ENCODE measurements at regions not wholly inside any gene's neighbourhood (a gene's known extent, or its start where the extent isn't known, plus 50 kb on each side); places are given as distances from the start of the nearest gene placed in this dataset.

GRCh38 chr2:55973673-55974072, 50.1 kb upstream of the EFEMP1 start:
- no peak for TF ChIP-seq CTCF (IDR thresholded peaks at IDR 0.05)
- H3K9me3 Mint-ChIP-seq (ENCODE audit: unreplicated experiment), result no peaks in the 10 kb centered on the region
- no peak for DNase-seq (ENCODE audit: extremely low spot score, unreplicated experiment)
- H3K36me3 Mint-ChIP-seq (ENCODE audit: unreplicated experiment), result no peaks in the 10 kb centered on the region
- H3K4me1 Mint-ChIP-seq (ENCODE audit: unreplicated experiment), result peaks cover 2% of the 10 kb centered on the region
- H3K4me3 Mint-ChIP-seq (ENCODE audit: unreplicated experiment), result no peak overlapping the region
- H3K27ac Mint-ChIP-seq (ENCODE audit: unreplicated experiment), result no peak overlapping the region
- peaks cover 22% of the 10 kb centered on the region for H3K27me3 Mint-ChIP-seq (ENCODE audit: unreplicated experiment)

GRCh38 chr2:55976681-55977080, 53.1 kb upstream of the EFEMP1 start:
- no peak for TF ChIP-seq CTCF (IDR thresholded peaks at IDR 0.05)
- H3K4me1 Mint-ChIP-seq (ENCODE audit: unreplicated experiment), result no peaks in the 10 kb centered on the region
- H3K4me3 Mint-ChIP-seq (ENCODE audit: unreplicated experiment), result no peak overlapping the region
- no peak for DNase-seq (ENCODE audit: extremely low spot score, unreplicated experiment)
- H3K9me3 Mint-ChIP-seq (ENCODE audit: unreplicated experiment), result no peaks in the 10 kb centered on the region
- H3K27me3 Mint-ChIP-seq (ENCODE audit: unreplicated experiment), result peaks cover 17% of the 10 kb centered on the region
- no peak overlapping the region for H3K27ac Mint-ChIP-seq (ENCODE audit: unreplicated experiment)
- H3K36me3 Mint-ChIP-seq (ENCODE audit: unreplicated experiment), result no peaks in the 10 kb centered on the region

GRCh38 chr2:55985406-55985805, 61.8 kb upstream of the EFEMP1 start:
- no peak overlapping the region for H3K4me3 Mint-ChIP-seq (ENCODE audit: unreplicated experiment)
- peaks cover 11% of the 10 kb centered on the region for H3K27me3 Mint-ChIP-seq (ENCODE audit: unreplicated experiment)
- TF ChIP-seq CTCF (IDR thresholded peaks at IDR 0.05), result no peak
- H3K27ac Mint-ChIP-seq (ENCODE audit: unreplicated experiment), result no peak overlapping the region
- no peaks in the 10 kb centered on the region for H3K4me1 Mint-ChIP-seq (ENCODE audit: unreplicated experiment)
- H3K36me3 Mint-ChIP-seq (ENCODE audit: unreplicated experiment), result no peaks in the 10 kb centered on the region
- no peaks in the 10 kb centered on the region for H3K9me3 Mint-ChIP-seq (ENCODE audit: unreplicated experiment)
- no peak for DNase-seq (ENCODE audit: extremely low spot score, unreplicated experiment)

- DNase-seq (ENCODE audit: extremely low spot score, unreplicated experiment), result no peak
- peaks cover 16% of the 10 kb centered on the region for H3K27me3 Mint-ChIP-seq (ENCODE audit: unreplicated experiment)
- H3K27ac Mint-ChIP-seq (ENCODE audit: unreplicated experiment), result no peak overlapping the region
- TF ChIP-seq CTCF (IDR thresholded peaks at IDR 0.05), result no peak
- H3K4me1 Mint-ChIP-seq (ENCODE audit: unreplicated experiment), result no peaks in the 10 kb centered on the region
- H3K4me3 Mint-ChIP-seq (ENCODE audit: unreplicated experiment), result no peak overlapping the region
- H3K36me3 Mint-ChIP-seq (ENCODE audit: unreplicated experiment), result no peaks in the 10 kb centered on the region
- no peaks in the 10 kb centered on the region for H3K9me3 Mint-ChIP-seq (ENCODE audit: unreplicated experiment)
Measured at GRCh38 chr2:55986001-55986400, 62.4 kb upstream of the EFEMP1 start.

GRCh38 chr2:55986700-55987440, 63.3 kb upstream of the EFEMP1 start:
- H3K4me3 Mint-ChIP-seq (ENCODE audit: unreplicated experiment), result no peak overlapping the region
- no peaks in the 10 kb centered on the region for H3K4me1 Mint-ChIP-seq (ENCODE audit: unreplicated experiment)
- DNase-seq (ENCODE audit: extremely low spot score, unreplicated experiment), result no peak
- peaks cover 22% of the 10 kb centered on the region for H3K27me3 Mint-ChIP-seq (ENCODE audit: unreplicated experiment)
- H3K9me3 Mint-ChIP-seq (ENCODE audit: unreplicated experiment), result no peaks in the 10 kb centered on the region
- H3K27ac Mint-ChIP-seq (ENCODE audit: unreplicated experiment), result no peak overlapping the region
- TF ChIP-seq CTCF (IDR thresholded peaks at IDR 0.05), result no peak
- no peaks in the 10 kb centered on the region for H3K36me3 Mint-ChIP-seq (ENCODE audit: unreplicated experiment)

All from osteocyte (in vitro differentiated cells).